HL-60 (cell line): ENCODE measurements at regions not wholly inside any gene's neighbourhood (a gene's known extent, or its start where the extent isn't known, plus 50 kb on each side); places are given as distances from the start of the nearest gene placed in this dataset.

Experiments used
- GABPA ChIP-seq: IDR thresholded peaks from 2 replicates; pipeline ENCODE4 v1.6.1; 2012; ENCODE audit warnings: low read depth
- POLR2AphosphoS5 ChIP-seq: IDR thresholded peaks from 2 replicates; pipeline ENCODE4 v1.6.1; 2012; ENCODE audit warnings: low read depth
- SPI1 ChIP-seq: IDR thresholded peaks from 2 replicates; pipeline ENCODE4 v1.6.1; 2012; ENCODE audit warnings: low read depth, mild to moderate bottlenecking, borderline replicate concordance
- TF ChIP-seq, protein P1 (sequence below): IDR thresholded peaks from one replicate; pipeline ENCODE4 v1.5.1; 2011; ENCODE audit warnings: low read length, control low read depth, inconsistent platforms; ENCODE audit not compliant: insufficient read depth
- TF ChIP-seq, protein P2 (sequence below): IDR thresholded peaks from 2 replicates; pipeline ENCODE4 v1.6.1; 2012; ENCODE audit warnings: low read depth; ENCODE audit not compliant: insufficient replicate concordance

DNA sequence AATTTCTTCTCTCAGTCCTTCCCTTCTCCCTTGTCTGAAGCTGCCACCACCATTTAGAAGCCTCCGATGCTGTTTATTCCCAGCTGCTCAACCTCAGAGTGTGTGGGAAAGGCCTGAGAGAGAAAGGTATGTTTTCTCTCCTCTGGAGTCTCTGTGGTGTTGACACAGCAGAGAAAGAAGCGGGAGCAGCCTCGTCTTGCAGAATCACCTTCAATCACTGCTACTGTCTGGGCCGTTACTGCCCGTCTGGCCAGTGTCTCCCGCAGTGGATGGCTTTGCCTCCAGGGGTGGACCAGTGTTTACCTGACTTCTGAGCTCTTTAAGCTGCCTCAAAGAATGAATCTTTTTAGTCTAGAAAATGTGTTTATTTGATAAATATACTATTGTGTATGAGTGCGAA is 148.9 kb upstream of the FAM47C start:
- TF ChIP-seq, protein P1, sequence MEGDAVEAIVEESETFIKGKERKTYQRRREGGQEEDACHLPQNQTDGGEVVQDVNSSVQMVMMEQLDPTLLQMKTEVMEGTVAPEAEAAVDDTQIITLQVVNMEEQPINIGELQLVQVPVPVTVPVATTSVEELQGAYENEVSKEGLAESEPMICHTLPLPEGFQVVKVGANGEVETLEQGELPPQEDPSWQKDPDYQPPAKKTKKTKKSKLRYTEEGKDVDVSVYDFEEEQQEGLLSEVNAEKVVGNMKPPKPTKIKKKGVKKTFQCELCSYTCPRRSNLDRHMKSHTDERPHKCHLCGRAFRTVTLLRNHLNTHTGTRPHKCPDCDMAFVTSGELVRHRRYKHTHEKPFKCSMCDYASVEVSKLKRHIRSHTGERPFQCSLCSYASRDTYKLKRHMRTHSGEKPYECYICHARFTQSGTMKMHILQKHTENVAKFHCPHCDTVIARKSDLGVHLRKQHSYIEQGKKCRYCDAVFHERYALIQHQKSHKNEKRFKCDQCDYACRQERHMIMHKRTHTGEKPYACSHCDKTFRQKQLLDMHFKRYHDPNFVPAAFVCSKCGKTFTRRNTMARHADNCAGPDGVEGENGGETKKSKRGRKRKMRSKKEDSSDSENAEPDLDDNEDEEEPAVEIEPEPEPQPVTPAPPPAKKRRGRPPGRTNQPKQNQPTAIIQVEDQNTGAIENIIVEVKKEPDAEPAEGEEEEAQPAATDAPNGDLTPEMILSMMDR: no peak
- TF ChIP-seq, protein P2, sequence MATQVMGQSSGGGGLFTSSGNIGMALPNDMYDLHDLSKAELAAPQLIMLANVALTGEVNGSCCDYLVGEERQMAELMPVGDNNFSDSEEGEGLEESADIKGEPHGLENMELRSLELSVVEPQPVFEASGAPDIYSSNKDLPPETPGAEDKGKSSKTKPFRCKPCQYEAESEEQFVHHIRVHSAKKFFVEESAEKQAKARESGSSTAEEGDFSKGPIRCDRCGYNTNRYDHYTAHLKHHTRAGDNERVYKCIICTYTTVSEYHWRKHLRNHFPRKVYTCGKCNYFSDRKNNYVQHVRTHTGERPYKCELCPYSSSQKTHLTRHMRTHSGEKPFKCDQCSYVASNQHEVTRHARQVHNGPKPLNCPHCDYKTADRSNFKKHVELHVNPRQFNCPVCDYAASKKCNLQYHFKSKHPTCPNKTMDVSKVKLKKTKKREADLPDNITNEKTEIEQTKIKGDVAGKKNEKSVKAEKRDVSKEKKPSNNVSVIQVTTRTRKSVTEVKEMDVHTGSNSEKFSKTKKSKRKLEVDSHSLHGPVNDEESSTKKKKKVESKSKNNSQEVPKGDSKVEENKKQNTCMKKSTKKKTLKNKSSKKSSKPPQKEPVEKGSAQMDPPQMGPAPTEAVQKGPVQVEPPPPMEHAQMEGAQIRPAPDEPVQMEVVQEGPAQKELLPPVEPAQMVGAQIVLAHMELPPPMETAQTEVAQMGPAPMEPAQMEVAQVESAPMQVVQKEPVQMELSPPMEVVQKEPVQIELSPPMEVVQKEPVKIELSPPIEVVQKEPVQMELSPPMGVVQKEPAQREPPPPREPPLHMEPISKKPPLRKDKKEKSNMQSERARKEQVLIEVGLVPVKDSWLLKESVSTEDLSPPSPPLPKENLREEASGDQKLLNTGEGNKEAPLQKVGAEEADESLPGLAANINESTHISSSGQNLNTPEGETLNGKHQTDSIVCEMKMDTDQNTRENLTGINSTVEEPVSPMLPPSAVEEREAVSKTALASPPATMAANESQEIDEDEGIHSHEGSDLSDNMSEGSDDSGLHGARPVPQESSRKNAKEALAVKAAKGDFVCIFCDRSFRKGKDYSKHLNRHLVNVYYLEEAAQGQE: no peak
- TF ChIP-seq POLR2AphosphoS5 (no peak), SPI1 (no peak), GABPA (no peak)
